NCI-H510A treated with DMSO at 0.1 percent for 48 hours (cell line): ENCODE measurements at regions not wholly inside any gene's neighbourhood (a gene's known extent, or its start where the extent isn't known, plus 50 kb on each side); places are given as distances from the start of the nearest gene placed in this dataset.
"Not testable (repeated sequence)": the region's sequence is repeated elsewhere in the genome, so short reads cannot be mapped to it uniquely, and the experiment has no call there.

Experiments used
- DNase-seq: peaks from one replicate; lab custom pipeline; 2025; lab: John Stamatoyannopoulos, UW

DNA sequence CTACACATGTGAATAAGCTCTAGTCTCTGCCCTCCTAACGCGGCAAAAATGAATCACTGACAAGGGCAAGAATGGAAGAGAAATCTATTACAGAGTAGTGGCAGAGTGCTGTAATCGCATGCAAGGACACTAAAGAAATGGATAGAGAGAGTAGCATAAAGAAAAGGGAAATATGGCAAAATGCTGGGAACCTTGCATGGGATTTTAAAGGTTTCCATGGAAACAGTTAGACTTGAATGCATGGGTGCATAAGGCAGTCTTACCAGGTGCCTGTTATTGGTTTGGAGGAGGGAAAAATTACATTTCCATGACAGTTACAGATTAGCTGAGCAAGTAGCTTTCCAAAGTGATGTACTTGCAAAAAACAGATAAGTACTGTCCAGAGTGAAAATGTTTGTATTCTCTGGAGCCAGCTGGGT lies 233.4 kb downstream of the PTN start:
- DNase-seq = no peak

DNA sequence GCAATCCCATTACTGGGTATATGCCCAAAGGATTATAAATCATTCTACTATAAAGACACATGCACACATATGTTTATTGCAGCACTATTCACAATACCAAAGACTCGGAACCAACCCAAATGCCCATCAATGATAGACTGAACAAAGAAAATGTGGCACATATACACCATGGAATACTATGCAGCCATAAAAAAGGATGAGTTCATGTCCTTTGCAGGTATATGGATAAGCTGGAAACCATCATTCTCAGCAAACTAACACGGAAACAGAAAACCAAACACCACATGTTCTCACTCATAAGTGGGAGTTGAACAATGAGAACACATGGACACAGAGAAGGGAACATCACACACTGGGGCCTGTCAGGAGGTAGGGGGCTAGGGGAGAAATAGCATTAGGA lies 235.7 kb downstream of the PTN start:
- DNase-seq = not testable (repeated sequence)

DNA sequence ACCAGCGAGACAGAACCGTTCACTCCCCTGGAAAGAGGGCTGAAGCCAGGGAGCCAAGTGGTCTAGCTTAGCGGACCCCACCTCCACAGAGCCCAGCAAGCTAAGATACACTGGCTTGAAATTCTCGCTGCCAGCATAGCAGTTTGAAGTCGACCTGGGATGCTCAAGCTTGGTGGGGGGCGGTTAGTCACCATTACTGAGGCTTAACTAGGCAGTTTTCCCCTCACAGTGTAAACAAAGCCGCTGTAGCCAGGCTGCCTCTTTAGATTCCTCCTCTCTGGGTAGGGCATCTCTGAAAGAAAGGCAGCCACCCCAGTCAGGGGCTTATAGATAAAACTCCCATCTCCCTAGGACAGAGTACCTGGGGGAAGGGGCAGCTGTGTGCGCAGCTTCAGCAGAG lies 235.1 kb downstream of the CHRM2 start:
- DNase-seq = not testable (repeated sequence)

DNA sequence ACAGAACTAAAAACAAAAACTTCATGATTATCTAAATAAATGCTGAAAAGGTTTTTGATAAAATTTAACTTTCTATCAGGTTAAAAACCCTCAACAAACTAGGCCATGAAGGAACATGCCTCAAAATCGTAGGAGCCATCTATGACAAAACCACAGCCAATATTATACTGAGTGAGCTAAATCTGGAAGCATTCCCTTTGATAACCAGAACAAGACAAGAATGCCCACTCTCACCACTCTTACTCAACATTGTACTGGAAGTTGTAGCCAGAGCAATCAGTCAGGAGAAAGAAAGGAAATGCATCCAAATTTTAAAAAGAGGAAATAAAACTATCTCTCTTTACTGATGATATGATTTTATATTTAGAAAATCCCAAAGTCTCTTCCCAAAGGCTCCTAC lies 228.7 kb downstream of the CHRM2 start:
- DNase-seq = no peak

DNA sequence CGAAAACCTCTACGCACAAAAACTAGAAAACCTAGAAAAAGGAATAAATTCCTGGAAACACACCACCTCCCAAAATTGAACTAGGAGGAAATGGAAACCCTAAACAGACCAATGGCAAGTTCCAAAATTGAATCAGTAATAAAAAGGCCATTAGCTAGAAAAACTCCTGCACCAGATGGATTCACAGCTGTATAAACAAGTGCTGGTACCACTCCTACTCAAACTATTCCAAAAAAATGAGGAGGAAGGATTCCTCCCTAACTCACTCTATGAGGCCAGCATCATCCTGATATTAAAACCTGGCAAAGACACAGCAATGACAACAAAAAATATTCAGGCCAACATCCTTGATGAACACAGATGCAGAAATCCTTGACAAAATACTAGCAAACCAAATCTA lies 228.2 kb downstream of the CHRM2 start:
- DNase-seq = no peak

DNA sequence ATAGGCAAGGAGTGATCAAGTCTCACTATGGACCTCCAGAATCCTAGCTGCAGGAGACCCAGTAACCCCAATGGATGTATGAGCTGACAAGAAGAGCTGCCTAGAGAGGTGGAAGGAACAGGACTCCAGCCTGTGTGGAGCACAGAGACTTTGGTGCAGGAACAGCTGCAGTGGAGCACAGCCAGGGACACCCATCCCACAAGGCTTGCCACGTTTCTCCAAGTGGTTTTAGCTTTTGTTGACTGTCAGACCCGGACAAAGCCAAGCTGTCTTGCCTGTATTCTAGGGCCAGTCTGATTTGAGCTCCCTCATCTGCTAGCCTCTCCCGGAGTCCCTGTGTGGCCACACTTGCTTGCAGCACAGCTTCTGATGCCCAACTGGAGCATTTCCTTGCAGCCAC lies 224.7 kb downstream of the CHRM2 start:
- DNase-seq = no peak

DNA sequence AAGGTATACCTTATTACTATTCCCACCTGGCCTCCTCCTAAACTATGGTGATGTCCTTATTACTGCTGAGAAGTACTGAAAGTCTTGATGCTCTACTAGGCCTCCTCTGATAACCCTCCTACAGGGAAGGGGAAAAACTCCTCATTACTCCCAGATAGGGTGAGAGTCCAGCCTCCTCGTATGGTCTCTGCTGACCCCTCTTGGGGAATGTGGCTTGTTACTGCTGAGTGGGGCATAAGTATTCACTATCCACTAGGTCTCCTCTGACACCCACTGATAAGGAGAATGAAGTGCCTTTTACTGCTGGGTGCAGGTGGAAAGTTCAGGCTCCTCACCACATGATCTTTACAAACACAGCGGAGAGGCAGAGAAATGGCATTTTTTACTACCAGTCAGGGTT lies 222.9 kb downstream of the CHRM2 start:
- DNase-seq = no peak

DNA sequence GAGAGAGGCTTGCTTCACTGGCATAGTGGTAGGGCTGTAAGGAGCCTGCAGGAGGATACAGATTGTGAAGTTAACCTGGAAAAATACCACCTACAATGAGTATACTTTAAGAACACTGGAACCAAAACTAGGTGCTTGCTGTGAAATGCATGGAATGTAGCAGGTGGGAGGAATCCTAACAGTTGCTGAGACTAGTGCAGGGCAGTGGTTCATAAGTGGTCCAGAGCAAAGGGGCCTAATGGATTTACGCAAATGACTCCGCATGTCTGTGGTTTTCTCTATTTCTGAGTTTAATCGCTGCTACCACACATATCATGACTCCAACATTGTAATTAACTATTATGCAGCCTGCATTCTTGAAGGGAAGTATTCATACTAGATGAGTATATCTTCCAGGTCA lies 218.4 kb downstream of the CHRM2 start:
- DNase-seq = no peak

DNA sequence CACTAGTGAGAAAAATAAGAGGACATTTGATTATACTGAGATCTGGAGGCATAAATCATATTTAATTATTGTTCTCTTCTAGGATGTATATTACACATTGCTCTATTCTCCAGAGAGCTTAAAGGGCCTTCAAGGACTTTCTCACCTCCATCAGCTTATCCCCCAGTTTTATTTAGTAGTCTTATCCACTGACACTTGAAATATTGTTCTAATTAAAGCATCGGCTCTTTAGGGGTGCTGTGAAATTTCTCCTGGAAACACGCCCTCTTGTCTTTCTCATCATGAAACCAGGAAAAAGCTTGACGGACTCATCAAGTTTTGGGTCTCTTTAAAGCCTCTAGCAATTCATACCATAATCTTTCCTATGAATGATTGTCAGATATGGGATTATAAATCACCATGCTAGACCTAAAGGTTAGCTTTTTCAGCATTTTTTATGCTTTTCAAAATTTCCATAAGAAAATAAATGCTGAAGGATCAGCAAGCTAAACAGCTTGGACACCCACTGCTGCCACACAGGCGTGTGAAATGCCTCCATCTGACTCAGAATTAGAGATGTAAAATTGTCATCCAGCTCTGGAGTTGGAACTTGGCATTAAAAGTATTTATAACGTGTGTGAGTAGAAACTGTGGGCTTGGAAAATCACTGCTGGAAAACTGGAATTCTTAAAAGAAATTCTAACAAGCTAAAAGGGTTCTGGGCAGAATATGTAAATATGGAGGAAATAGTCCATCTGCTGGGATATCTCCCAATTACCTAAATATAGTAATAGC lies 216.3 kb downstream of the CHRM2 start:
- no peak for DNase-seq

DNA sequence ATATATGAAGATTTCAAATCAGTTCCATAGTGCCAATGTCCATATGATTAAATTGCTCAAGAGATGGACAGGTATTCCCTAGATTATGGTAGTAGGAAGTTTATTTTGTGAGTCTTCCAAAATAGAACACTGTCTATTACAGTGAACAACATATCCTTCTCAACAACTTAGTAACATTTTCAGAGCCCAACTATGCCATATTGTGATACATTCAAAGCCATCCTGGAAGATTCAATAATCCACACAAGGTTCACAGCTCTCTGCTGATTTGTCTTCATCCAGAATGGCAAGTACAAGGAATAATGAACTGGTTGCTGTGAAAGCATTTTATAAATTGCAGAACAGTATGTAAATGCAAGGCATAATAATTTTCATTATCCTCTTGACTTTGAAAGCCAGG lies 213.9 kb downstream of the CHRM2 start:
- no peak for DNase-seq

DNA sequence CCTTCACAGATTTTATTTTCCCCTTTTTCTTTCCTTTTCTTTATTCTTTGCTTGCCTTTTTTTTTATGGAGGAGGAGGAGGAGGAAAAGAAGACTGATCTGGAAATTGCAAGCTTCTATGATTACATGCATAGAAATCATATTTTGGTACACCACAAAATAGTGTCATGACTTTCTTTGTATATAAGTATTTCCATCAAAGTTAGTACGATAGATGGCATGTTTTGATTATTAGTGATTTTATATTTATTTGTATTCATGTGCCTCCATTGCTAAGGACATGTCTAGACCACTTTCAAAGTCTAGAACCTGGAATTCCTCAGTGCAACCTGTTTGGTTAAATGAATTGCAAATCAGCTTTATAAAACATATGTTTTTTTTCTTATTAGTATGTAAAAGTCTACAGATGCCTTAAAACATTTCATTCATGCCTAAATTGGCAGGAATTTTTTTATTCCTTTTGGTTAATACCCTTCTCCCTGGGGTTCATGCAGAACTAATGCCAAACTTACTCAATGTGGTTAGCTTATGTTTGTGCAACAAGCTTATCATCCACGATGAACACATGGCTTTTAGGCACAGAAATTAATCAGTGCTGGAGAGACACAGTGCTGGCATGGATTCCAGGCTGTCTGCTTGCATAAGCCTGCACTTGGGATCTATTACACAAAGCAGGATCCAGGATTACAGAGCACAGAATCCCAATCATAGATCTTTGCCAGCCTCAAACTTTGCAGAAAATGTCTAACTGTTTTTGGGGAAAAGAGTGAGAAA lies 213.1 kb downstream of the CHRM2 start:
- no peak for DNase-seq

DNA sequence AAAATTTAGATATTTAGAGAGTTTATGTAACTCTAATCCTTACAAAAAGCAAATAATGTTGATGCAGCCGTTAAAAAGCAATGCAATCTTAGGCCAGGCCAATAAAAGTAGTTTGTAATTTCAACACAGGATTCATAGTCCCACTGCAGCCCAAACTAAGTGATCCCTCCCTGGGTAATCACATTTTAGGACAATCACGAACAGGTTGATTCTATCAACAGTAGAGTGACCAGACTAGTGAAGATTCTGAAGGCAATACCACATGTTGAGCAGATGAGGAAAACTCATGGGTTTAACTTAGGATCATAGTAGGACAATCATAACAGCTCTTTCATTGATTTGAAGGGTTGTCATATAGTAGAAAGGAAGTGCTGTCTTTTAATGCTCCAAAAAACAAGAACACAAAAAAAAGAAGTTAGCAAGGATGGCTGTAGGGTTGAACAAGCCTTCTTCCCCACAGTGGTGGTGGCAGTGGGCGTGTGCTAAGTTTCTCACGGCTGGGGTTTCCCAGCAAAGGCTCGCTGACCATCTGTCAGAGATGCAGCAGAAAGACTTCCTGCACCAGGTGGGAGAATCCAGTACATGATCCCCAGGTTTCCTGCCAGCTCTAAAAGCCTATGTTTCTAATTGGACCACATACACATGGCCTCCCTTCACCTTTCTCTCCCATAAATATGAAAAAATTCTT lies 212.2 kb downstream of the CHRM2 start:
- DNase-seq = no peak

DNA sequence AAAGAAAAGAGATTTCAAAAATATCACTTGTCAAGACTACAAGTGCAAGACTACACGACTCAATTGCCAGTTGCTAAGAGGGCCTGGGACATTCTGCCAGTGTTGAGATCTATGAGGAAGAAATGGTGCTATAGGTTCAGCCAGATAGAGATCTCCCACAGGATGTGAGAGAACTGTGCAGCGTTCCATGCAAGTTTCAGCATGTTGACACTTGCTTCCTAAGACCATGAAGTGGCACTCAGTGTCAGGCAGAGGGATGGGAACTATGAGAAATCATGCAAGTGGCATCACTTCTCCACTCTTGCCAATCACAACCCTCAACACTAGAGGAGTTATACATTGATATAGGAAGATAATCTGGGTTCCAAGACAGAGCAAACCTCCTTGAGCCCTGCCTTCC lies 210.3 kb downstream of the CHRM2 start:
- DNase-seq = no peak

DNA sequence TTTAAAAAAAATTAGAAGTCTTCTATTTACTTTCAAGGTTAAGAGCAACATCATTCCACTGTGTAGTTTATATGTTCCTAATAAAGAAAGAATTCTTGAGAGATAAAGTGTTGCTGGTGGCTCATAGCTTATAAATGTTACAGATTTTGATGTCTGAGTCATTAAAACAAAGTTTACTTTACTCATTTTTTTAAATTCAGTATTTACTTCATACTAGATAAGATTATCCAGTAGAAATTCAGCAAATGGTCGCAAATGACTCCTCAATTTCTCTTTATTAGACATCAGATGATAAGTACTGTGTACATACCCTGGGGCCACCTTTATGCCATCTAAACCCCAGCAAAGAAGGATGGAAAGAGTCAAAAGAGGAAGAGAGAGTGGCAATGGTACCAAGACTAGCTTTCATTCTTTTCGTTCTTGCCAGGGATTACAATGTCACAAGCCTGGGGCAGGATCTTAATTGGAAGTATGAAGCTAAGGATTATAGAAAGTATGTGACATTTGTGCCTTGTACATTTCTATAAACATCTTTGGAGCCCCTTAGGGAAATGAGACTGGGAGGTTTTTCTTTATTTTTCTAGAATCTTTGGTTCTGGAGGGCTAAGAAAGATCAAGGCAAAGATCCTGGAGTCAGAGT lies 206.1 kb downstream of the CHRM2 start:
- no peak for DNase-seq

DNA sequence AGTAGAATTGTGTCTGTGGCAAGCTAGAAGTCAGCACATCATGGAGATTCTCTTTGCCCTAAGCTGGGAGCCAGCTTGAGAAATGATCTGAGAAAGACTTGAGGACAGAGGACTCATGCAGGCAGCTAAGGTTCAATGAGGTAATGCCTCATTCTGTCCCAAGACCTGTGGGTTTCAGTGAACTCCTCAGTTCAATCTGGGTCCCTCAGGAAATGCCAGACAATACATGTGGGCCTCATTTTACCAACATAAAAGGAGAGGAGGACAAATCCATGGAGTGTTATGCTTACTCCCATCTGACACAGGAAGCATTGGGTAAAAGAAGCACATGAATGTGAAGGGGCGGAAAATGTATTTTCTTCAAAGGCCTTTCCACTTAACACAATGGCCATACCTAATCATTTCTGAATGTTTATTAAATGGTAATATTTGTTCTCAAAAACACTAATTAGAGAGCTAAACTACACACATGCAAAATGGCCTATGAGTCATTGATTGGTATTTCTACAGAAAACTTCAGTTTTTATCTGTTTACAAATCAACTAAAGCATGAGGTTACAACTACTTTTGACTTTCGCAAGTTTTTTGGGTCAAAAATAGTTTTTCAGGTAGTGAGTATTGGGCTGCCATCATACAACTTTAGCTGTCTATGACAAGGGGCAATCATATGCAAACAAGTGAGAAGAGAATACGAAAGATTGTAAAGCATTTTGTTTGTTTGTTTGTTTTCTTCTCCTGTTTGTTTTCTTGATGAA lies 205.3 kb downstream of the CHRM2 start:
- DNase-seq = no peak
